ENCODE measurements at regions not wholly inside any gene's neighbourhood (a gene's known extent, or its start where the extent isn't known, plus 50 kb on each side); places are given as distances from the start of the nearest gene placed in this dataset.

DNA sequence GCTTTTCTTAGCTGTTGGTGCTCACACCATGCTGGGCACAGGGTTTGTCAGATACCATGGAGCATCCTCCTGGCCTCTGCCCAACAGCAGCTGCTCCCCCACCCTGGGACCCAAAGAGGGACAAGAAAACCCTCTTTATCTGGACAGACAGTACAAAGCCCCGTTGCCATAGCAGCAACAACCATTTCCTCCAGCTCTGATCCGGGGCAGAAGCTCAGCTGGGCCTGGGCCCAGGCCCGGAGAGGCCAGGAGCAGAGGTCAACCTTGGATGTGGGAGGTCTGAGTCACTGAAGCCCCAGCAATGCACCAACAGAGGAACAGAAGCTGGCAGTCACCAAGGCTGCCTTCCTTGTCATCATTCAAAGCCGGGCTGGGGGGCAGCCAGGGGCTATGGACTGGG is 228.4 kb upstream of the POU3F1 start:
- POLR2A ChIA-PET (ENCODE audit: unreplicated experiment): no interaction called here
- TF ChIP-seq, protein P1, sequence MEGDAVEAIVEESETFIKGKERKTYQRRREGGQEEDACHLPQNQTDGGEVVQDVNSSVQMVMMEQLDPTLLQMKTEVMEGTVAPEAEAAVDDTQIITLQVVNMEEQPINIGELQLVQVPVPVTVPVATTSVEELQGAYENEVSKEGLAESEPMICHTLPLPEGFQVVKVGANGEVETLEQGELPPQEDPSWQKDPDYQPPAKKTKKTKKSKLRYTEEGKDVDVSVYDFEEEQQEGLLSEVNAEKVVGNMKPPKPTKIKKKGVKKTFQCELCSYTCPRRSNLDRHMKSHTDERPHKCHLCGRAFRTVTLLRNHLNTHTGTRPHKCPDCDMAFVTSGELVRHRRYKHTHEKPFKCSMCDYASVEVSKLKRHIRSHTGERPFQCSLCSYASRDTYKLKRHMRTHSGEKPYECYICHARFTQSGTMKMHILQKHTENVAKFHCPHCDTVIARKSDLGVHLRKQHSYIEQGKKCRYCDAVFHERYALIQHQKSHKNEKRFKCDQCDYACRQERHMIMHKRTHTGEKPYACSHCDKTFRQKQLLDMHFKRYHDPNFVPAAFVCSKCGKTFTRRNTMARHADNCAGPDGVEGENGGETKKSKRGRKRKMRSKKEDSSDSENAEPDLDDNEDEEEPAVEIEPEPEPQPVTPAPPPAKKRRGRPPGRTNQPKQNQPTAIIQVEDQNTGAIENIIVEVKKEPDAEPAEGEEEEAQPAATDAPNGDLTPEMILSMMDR (conservative IDR thresholded peaks at IDR 0.05): no peak

DNA sequence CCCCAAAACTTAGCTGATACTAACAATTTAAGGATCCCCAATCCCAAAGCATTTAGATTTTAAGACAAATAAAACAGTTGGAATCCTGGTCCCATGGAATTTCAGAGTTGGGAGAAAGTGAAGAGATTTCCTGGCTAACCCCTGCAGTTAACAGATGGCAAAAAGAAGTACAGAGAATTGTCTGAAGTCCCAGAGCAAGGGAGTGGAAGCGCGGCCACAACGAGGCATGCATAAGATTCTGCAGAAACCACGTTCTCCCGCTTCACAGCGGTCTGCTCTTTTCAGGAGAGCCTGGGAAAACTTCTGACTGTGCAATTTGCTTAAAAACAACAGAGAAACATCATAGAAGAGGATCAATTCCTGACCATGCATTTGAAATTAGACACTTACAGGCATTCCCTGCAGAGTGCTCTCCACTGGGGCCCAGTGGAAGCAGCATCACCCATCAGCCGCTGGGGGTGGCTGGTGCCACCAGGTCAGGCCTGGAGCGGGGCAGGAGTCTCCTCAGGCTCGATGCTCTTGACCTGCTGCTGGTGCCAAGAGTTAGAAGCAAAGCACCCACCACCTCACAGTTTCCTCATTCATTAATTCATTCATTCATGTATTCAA is 226.7 kb upstream of the POU3F1 start:
- Histone ChIP-seq H3K4me2 (no peak overlapping the region), H3K4me3 (no peak overlapping the region), H3K36me3 (ENCODE audit: low read depth) (no peaks in the 10 kb centered on the region), H3F3A (ENCODE audit: insufficient read depth, low read depth) (no peaks in the 10 kb centered on the region), H3K4me1 (replicated peaks; ENCODE audit: insufficient read depth) (no peaks in the 10 kb centered on the region), H3K27me3 (ENCODE audit: insufficient read depth, low read depth) (peaks cover 87% of the 10 kb centered on the region), H3K9me3 (ENCODE audit: insufficient read depth, low read depth) (no peaks in the 10 kb centered on the region), H2AFZ (no peak overlapping the region), H4K20me1 (ENCODE audit: insufficient read depth) (no peaks in the 10 kb centered on the region), H3K9me2 (ENCODE audit: insufficient read depth) (no peaks in the 10 kb centered on the region), H3K79me2 (ENCODE audit: low read depth) (no peaks in the 10 kb centered on the region), H3K27ac (no peak overlapping the region)
- no peak for DNase-seq
- CTCF ChIA-PET: no interaction called here
- no TSS peak for BruUV-seq (replicated peaks)
- TF ChIP-seq EZH2 (IDR thresholded peaks at IDR 0.05; ENCODE audit: low read depth): no peak
- TF ChIP-seq, protein P1 (conservative IDR thresholded peaks at IDR 0.05): no peak
- POLR2A ChIA-PET (ENCODE audit: unreplicated experiment): no interaction called here
- intact Hi-C loops (cut with micrococcal nuclease; ENCODE audit: unreplicated experiment): no loop called here

More for the DNA sequence above, 228.4 kb upstream of the POU3F1 start:
- Histone ChIP-seq H3K9me3 (ENCODE audit: insufficient read depth, low read depth) (no peaks in the 10 kb centered on the region), H3K27ac (no peak overlapping the region), H3K9me2 (ENCODE audit: insufficient read depth) (no peaks in the 10 kb centered on the region), H3F3A (ENCODE audit: insufficient read depth, low read depth) (no peaks in the 10 kb centered on the region), H3K27me3 (ENCODE audit: insufficient read depth, low read depth) (peaks cover 81% of the 10 kb centered on the region), H3K4me1 (replicated peaks; ENCODE audit: insufficient read depth) (no peaks in the 10 kb centered on the region), H3K79me2 (ENCODE audit: low read depth) (no peaks in the 10 kb centered on the region), H3K4me2 (no peak overlapping the region), H4K20me1 (ENCODE audit: insufficient read depth) (no peaks in the 10 kb centered on the region), H3K4me3 (no peak overlapping the region), H3K36me3 (ENCODE audit: low read depth) (no peaks in the 10 kb centered on the region), H2AFZ (no peak overlapping the region)
- CTCF ChIA-PET: no interaction called here
- BruUV-seq (replicated peaks): no TSS peak
- intact Hi-C loops (cut with micrococcal nuclease; ENCODE audit: unreplicated experiment): no loop called here
- DNase-seq: no peak

DNA sequence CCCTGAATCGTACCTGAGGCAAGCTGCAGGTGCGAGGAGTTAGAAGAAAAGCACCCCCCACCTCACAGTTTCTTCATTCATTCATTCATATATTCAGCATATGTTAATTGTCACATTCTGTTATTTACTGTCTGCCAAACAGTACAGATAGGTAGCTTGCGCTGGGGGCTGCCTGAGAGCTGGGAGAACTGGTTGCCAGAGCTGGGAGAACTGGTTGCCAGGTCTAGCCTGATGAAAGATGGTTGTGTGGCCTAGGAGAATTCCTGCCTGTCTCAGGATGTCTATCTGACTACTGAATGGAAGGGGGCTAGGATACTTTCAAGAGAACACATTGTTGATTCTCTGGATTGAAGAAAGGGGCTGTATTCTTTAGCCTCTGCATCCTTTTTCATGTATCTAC is 225.9 kb upstream of the POU3F1 start:
- Histone ChIP-seq H3K36me3 (ENCODE audit: low read depth) (no peaks in the 10 kb centered on the region), H3K27ac (no peak overlapping the region)
- POLR2A ChIA-PET (ENCODE audit: unreplicated experiment): no interaction called here

More for the DNA sequence above, 225.9 kb upstream of the POU3F1 start:
- no peaks in the 10 kb centered on the region for H3K4me1 ChIP-seq (replicated peaks; ENCODE audit: insufficient read depth)
- CTCF ChIA-PET: no interaction called here
- no peak overlapping the region for H2AFZ ChIP-seq
- no peaks in the 10 kb centered on the region for H3K9me3 ChIP-seq (ENCODE audit: insufficient read depth, low read depth)
- H3F3A ChIP-seq (ENCODE audit: insufficient read depth, low read depth): no peaks in the 10 kb centered on the region
- TF ChIP-seq, protein P1 (conservative IDR thresholded peaks at IDR 0.05): no peak
- TF ChIP-seq EZH2 (IDR thresholded peaks at IDR 0.05; ENCODE audit: low read depth): no peak
- no peaks in the 10 kb centered on the region for H4K20me1 ChIP-seq (ENCODE audit: insufficient read depth)
- no peaks in the 10 kb centered on the region for H3K9me2 ChIP-seq (ENCODE audit: insufficient read depth)
- H3K79me2 ChIP-seq (ENCODE audit: low read depth): no peaks in the 10 kb centered on the region
- peaks cover 94% of the 10 kb centered on the region for H3K27me3 ChIP-seq (ENCODE audit: insufficient read depth, low read depth)
- DNase-seq: no peak
- intact Hi-C loops (cut with micrococcal nuclease; ENCODE audit: unreplicated experiment): no loop called here
- H3K4me3 ChIP-seq: no peak overlapping the region
- no TSS peak for BruUV-seq (replicated peaks)
- H3K4me2 ChIP-seq: no peak overlapping the region

All from PC-9 (cell line).